ENCODE measurements at regions not wholly inside any gene's neighbourhood (a gene's known extent, or its start where the extent isn't known, plus 50 kb on each side); places are given as distances from the start of the nearest gene placed in this dataset.

DNA sequence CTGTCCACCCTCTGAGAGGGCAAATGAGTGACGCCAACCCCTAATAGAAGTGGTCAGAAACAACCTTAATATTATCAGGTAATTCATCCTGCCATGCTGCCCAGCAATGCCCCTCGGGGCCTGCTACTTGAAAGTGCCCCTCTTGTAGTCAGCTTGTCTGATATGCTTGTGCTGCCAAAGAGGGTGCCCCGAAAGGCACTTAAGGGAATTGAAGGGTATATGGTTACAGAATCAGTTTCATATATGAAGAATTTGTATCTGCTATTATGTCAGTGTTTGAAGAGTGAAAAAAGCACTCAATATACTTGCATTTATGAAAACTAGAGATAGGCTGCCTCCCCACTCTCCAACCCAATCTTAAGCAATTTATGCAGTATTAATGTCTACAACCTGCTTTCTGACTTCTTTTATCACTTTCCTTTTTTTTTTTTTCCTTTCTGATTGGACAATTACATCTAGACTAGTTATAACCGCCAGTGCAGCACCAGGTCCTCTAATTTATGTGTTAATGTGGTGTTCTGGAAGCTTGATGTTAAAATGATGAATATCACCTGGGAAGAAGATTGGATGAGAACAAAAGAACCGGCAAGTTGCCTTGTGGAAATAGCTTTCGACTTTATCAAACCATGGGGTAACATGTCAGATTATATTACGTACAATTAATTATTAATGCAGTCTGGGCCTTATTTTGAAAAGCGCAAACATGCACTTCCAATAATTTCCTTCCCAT lies 646.9 kb upstream of the ACVR2A start:
- H3K27ac Mint-ChIP-seq = no peak overlapping the region
- H3K9me3 Mint-ChIP-seq = no peaks in the 10 kb centered on the region
- DNase-seq = no peak
- no peaks in the 10 kb centered on the region for H3K36me3 Mint-ChIP-seq
- no peaks in the 10 kb centered on the region for H3K4me1 Mint-ChIP-seq (ENCODE audit: low read depth)
- H3K27me3 Mint-ChIP-seq = no peaks in the 10 kb centered on the region
- intact Hi-C loops (cut with micrococcal nuclease) = no loop called here
- ChIA-PET CTCF (interaction anchor here (0.6 kb wide), 1 partner anchor 47 kb away, joined by 3 read pairs; no protein-coding TSS in a partner anchor), POLR2A (no interaction called here)
- H3K4me3 Mint-ChIP-seq = no peak overlapping the region

DNA sequence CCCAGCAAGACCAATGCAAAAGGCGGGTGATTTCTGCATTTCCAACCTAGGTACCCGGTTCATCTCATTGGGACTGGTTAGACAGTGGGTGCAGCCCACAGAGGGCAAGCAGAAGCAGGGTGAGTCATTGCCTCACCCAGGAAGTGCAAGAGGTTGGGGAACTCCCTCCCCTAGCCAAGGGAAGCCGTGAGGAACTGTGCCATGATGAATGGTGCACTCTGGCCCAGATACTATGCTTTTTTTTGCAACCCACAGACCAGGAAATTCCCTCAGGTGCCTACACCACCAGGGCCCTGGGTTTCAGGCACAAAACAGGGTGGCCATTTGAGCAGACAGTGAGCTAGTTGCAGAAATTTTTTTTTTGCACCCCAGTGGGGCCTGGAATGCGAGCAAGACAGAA lies 662.6 kb upstream of the ACVR2A start:
- intact Hi-C loops (cut with micrococcal nuclease) = loop anchor here (1.0 to 10.0 kb wide), 7 partner anchors 41 to 663 kb away; partner anchors contain the start of gene ACVR2A
- peak overlapping the region; percentile 77 for H3K27ac Mint-ChIP-seq
- peaks cover 29% of the 10 kb centered on the region for H3K4me1 Mint-ChIP-seq (ENCODE audit: low read depth)
- ChIA-PET POLR2A (interaction anchor here (0.6 to 1.1 kb wide), 2 partner anchors 112 to 114 kb away, joined by 3 read pairs; no protein-coding TSS in a partner anchor), CTCF (interaction anchor here (1.1 to 2.0 kb wide), 3 partner anchors 99 to 150 kb away, joined by 3 to 4 read pairs (median 4); no protein-coding TSS in a partner anchor)
- peaks cover 17% of the 10 kb centered on the region for H3K36me3 Mint-ChIP-seq
- peak; percentile 82 for DNase-seq
- no peak overlapping the region for H3K4me3 Mint-ChIP-seq
- no peaks in the 10 kb centered on the region for H3K27me3 Mint-ChIP-seq
- H3K9me3 Mint-ChIP-seq = peaks cover 24% of the 10 kb centered on the region

DNA sequence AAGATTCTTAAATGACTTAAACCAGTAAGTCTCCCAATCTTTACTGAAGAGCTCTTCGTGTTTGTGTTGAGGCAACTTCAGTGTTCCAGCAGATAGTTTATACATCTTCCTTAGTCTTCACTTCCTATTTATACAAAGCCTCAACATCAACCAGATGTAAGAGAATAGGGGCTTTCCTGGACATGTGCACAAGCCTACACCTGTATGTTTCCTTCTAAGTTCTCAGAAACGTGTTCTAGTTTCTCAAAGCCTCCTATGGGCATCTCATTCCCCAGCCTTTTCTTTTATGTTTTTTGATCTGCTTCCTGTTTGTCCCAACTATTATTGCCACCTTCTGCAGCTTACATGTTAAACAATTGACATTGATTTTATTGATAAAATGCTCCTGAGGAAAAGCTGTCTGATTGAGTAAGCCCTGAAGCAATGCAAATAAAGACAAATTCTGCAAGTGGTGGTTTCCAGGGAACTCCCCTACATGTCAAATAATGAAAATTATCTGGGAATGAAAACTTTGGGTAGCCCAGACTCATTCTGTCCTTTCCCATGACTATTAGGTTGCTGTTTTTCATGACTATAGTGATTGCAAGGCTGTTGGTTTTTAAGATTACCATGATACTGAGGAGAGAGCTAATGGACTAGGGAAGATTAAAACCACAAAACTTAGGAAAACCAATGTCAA lies 663.3 kb upstream of the ACVR2A start:
- intact Hi-C loops (cut with micrococcal nuclease) = loop anchor here (1.0 to 10.0 kb wide), 8 partner anchors 41 to 663 kb away; partner anchors contain the start of gene ACVR2A
- peaks cover 33% of the 10 kb centered on the region for H3K4me1 Mint-ChIP-seq (ENCODE audit: low read depth)
- no peaks in the 10 kb centered on the region for H3K27me3 Mint-ChIP-seq
- H3K4me3 Mint-ChIP-seq = no peak overlapping the region
- peak overlapping the region; percentile 5 for H3K27ac Mint-ChIP-seq
- ChIA-PET POLR2A (interaction anchor here (0.6 kb wide), 1 partner anchor 114 kb away, joined by 3 read pairs; no protein-coding TSS in a partner anchor), CTCF (interaction anchor here (1.1 to 2.0 kb wide), 5 partner anchors 98 to 729 kb away, joined by 3 to 4 read pairs (median 4); no protein-coding TSS in a partner anchor)
- peaks cover 23% of the 10 kb centered on the region for H3K9me3 Mint-ChIP-seq
- peaks cover 17% of the 10 kb centered on the region for H3K36me3 Mint-ChIP-seq
- DNase-seq = no peak

DNA sequence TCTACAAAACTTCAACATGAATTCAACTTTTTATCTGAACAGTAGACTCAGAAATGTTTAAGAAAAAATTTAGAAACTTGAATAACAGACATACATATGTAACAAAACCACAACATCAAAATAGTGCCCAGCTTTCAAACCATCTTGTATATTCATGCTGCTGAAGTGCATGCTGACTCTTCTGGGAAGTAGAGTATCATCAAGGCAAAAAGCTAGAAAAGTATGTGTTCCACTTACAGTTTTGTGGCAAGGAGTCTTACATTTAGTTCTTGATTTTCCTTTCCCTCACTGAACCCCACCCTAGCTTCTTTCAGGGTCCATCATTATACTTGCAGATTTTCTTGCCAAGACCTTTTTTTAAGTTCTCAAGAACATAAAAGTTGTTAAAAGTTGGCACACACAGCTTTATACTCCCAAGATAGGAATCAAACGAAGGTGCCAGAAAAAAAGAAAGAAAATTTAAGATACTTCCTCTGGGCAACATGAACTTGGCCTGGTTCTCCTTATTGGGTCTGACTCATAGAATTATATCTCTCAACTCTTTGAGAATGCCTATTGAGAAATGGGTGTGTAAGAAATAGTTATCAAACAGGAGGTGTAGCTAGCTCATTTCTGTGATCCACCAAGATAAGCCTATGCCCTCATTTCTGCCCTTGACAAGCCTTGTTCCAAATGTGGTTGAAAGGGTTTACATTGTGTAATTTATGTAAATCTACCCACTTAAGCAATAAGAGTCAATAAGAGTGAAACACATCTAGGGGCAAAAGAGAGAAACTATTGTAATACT lies 667.6 kb upstream of the ACVR2A start:
- Mint-ChIP-seq H3K4me3 (no peak overlapping the region), H3K4me1 (ENCODE audit: low read depth) (peaks cover 33% of the 10 kb centered on the region), H3K36me3 (no peaks in the 10 kb centered on the region), H3K27me3 (no peaks in the 10 kb centered on the region), H3K9me3 (no peaks in the 10 kb centered on the region), H3K27ac (no peak overlapping the region)
- DNase-seq = no peak
- ChIA-PET CTCF (no interaction called here), POLR2A (no interaction called here)
- intact Hi-C loops (cut with micrococcal nuclease) = no loop called here

DNA sequence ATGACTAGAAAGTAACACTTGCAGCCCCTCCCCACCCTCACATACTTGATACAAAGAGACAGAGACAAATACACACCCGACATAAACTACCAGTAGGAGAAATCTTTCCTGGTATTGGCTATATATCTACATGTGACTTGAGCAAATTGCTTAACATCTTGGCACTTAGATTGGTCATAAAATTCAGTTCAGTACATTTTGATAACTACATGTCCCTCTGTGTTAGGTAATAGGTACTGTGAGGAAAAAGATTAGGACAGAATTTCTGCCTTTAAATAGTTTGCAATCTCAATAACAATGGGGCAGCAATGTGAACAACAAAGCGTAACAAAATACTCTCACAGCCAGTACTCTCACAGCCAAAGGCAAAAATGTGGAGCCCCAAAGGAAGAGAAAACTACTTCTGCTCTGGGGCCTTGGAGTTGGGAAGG lies 670.0 kb upstream of the ACVR2A start:
- Mint-ChIP-seq H3K36me3 (no peaks in the 10 kb centered on the region), H3K27me3 (no peaks in the 10 kb centered on the region), H3K4me3 (no peak overlapping the region), H3K9me3 (no peaks in the 10 kb centered on the region), H3K27ac (no peak overlapping the region), H3K4me1 (ENCODE audit: low read depth) (peaks cover 18% of the 10 kb centered on the region)
- CTCF ChIA-PET = no interaction called here
- intact Hi-C loops (cut with micrococcal nuclease) = no loop called here
- POLR2A ChIA-PET = no interaction called here
- DNase-seq = no peak

DNA sequence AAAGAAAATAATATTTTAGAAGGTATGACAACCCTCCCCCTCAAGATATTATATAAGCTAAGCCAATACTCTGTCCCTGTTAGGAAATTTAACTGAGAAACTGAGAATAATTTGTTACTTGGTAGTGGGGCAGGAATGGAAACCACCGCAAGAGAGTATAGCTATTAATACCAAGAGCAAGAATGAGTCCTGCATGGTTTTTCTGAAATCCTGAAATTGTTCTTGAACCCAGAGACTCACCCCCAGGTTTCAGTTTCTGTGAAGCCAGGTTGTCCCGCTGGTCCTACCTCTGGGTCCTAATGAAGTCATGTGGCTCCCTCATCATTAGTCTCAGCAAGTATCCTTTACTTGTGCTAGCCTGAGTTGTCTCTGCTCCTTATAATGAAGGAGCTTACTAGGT lies 671.0 kb upstream of the ACVR2A start:
- no peak overlapping the region for H3K4me3 Mint-ChIP-seq

DNA sequence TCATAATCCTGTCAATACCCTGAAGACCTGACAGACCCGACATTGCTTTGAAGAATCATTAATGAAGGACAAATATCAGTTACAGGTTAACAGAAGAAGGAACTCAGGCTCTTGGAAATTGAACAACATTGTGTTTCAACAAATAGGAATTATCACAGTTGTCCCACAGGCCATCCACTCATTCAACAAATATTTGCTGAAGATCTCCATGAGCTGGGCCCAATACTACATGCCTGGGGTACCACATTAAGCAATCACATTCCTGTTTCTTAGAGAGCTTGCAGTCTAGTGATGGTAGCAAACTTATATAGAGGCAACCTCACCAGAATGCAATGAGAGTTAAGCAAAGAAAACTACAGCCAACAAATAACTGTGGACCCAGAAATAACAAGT lies 671.6 kb upstream of the ACVR2A start:
- POLR2A ChIA-PET = no interaction called here
- CTCF ChIA-PET = interaction anchor here (1.2 to 1.4 kb wide), 2 partner anchors 91 to 159 kb away, joined by 4 read pairs; no protein-coding TSS in a partner anchor
- intact Hi-C loops (cut with micrococcal nuclease) = no loop called here
- DNase-seq = no peak
- Mint-ChIP-seq H3K9me3 (no peaks in the 10 kb centered on the region), H3K36me3 (no peaks in the 10 kb centered on the region), H3K27ac (no peak overlapping the region), H3K4me1 (ENCODE audit: low read depth) (peaks cover 18% of the 10 kb centered on the region), H3K27me3 (no peaks in the 10 kb centered on the region), H3K4me3 (no peak overlapping the region)

More for the DNA sequence above, 671.0 kb upstream of the ACVR2A start:
- H3K9me3 Mint-ChIP-seq = no peaks in the 10 kb centered on the region
- POLR2A ChIA-PET = no interaction called here
- no peaks in the 10 kb centered on the region for H3K27me3 Mint-ChIP-seq
- H3K27ac Mint-ChIP-seq = no peak overlapping the region
- H3K4me1 Mint-ChIP-seq (ENCODE audit: low read depth) = peaks cover 18% of the 10 kb centered on the region
- DNase-seq = no peak
- CTCF ChIA-PET = interaction anchor here (1.2 to 1.4 kb wide), 2 partner anchors 92 to 158 kb away, joined by 4 read pairs; no protein-coding TSS in a partner anchor
- intact Hi-C loops (cut with micrococcal nuclease) = no loop called here
- H3K36me3 Mint-ChIP-seq = no peaks in the 10 kb centered on the region

DNA sequence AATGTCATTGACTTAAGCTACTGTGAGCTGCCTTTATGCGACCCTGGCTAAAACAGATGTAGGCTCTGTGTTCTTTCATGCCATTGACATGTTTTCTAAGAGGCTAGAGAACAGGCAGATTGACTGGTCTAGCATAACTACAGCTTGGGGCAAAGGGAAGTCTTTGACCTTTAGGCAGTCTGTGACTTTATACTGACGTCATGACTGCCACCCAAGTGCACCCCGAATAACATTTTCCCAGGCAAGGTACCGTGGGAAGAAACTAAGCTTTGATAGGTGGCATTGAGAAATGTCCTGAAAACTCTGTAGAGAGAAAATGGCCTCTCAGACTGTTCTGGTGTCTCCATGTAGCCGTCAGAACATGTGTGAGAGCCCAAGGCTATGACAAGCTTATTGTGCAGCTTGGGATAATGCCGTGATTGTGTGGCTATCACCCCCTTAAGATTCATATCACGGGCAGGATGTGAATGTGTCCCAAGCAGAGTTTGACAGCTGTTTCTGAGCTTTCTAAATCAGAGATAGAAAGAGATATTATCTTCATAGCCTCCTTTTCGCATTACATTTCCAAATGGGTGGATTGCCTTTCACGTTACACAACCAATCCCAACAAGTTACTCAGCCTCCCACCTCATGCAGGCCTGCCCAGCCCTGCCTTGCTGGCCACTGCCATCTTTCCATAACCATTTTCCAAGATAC lies 672.2 kb upstream of the ACVR2A start:
- Mint-ChIP-seq H3K9me3 (no peaks in the 10 kb centered on the region), H3K4me1 (ENCODE audit: low read depth) (peaks cover 17% of the 10 kb centered on the region), H3K36me3 (no peaks in the 10 kb centered on the region), H3K27me3 (no peaks in the 10 kb centered on the region), H3K4me3 (no peak overlapping the region), H3K27ac (no peak overlapping the region)
- POLR2A ChIA-PET = no interaction called here
- no peak for DNase-seq
- intact Hi-C loops (cut with micrococcal nuclease) = no loop called here
- CTCF ChIA-PET = interaction anchor here (1.2 kb wide), 1 partner anchor 90 kb away, joined by 4 read pairs; no protein-coding TSS in a partner anchor

DNA sequence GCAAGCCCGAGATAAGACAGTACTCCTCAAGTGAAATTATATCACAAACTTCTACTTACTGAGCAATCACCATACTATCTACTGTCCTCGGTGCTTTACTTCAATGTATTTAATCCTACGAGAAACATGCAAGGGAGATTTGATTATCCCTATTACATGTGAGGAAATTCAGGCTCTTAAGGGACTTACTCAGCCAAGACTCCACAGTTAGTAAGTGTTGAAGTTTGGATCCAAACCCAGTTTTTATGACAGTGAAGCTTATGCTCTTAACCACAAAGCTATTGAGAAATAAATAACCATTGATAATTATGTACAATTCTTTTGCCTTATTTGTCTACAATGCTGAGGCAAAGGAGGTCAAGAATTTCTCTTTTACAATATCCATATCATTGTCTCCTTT lies 672.9 kb upstream of the ACVR2A start:
- no peak overlapping the region for H3K4me3 Mint-ChIP-seq
- no peak overlapping the region for H3K27ac Mint-ChIP-seq
- DNase-seq = no peak
- intact Hi-C loops (cut with micrococcal nuclease) = no loop called here
- ChIA-PET POLR2A (no interaction called here), CTCF (no interaction called here)
- peaks cover 10% of the 10 kb centered on the region for H3K4me1 Mint-ChIP-seq (ENCODE audit: low read depth)
- H3K27me3 Mint-ChIP-seq = no peaks in the 10 kb centered on the region
- H3K9me3 Mint-ChIP-seq = no peaks in the 10 kb centered on the region
- H3K36me3 Mint-ChIP-seq = no peaks in the 10 kb centered on the region

DNA sequence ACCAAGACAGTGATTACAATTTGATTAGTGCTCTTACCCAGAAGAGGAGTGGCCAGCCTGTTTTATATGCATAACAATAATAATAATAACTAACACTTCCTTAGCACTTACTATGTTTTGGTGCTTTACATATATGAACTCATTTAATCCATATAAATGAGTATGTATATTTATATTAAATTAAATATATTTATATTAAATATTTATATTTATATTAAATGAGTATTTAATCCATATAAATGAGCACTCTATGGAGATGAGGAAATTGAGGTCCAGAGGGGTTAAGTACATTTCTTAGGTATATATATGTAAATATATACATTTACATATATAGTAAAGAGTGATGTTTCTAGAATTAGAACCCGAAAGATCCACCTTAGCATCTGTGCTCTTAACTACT lies 673.9 kb upstream of the ACVR2A start:
- ChIA-PET POLR2A (no interaction called here), CTCF (interaction anchor here (1.0 kb wide), 1 partner anchor 98 kb away, joined by 3 read pairs; no protein-coding TSS in a partner anchor)
- intact Hi-C loops (cut with micrococcal nuclease) = no loop called here
- H3K27ac Mint-ChIP-seq = no peak overlapping the region
- no peaks in the 10 kb centered on the region for H3K9me3 Mint-ChIP-seq
- no peak for DNase-seq
- no peaks in the 10 kb centered on the region for H3K27me3 Mint-ChIP-seq
- no peaks in the 10 kb centered on the region for H3K36me3 Mint-ChIP-seq
- peaks cover 3% of the 10 kb centered on the region for H3K4me1 Mint-ChIP-seq (ENCODE audit: low read depth)
- H3K4me3 Mint-ChIP-seq = no peak overlapping the region

DNA sequence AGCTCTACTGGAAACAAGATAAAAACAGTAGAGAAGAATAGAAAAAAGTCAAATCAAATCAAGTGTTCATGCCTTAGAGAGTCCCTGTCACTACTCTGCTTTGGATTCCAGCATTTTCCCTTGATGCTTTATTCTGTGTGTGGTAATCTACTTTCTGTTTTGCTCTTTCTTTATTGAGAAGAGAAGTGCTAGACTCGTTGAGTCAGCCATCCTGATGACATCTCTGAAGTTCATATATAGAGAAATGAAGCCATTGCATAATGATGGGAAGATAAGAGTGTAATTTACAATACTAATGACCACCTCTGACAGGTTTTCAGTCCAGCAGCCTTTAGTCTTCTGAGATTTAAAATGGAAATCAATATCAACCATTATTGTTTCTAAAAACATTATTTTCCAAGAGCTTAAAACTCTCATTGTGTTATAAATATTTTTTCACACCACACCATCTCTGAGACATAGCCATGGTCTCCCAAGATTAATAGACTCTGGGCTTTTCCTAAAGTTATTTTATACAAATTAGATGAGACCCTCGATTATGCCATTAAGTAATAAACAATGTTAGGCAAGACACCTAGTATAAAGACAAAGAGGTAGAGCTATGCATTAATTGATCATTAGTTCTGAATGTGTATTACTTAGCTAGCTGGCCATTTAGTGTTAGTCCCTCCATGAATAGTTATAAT lies 679.0 kb upstream of the ACVR2A start:
- POLR2A ChIA-PET = no interaction called here
- DNase-seq = no peak
- intact Hi-C loops (cut with micrococcal nuclease) = no loop called here
- H3K27ac Mint-ChIP-seq = no peak overlapping the region
- no peaks in the 10 kb centered on the region for H3K4me1 Mint-ChIP-seq (ENCODE audit: low read depth)
- no peaks in the 10 kb centered on the region for H3K27me3 Mint-ChIP-seq
- no peak overlapping the region for H3K4me3 Mint-ChIP-seq
- no peaks in the 10 kb centered on the region for H3K36me3 Mint-ChIP-seq
- no peaks in the 10 kb centered on the region for H3K9me3 Mint-ChIP-seq
- CTCF ChIA-PET = no interaction called here
